ENCODE measurements at regions not wholly inside any gene's neighbourhood (a gene's known extent, or its start where the extent isn't known, plus 50 kb on each side); places are given as distances from the start of the nearest gene placed in this dataset.

- Histone ChIP-seq H3K4me1 (no peaks in the 10 kb centered on the region), H3K36me3 (no peaks in the 10 kb centered on the region), H3K27ac (replicated peaks in 1 of 4) (no peak overlapping the region), H3K9me3 (peaks cover 0 to 8% (median 0%) of the 10 kb centered on the region in 4 donors), H3K27me3 (no peaks in the 10 kb centered on the region), H3K4me3 (no peak overlapping the region)
- intact Hi-C loops (cut with DNase I) = no loop called here
- DNase-seq (ENCODE audit: extremely low spot score) = no peak
- TF ChIP-seq CTCF (IDR thresholded peaks at IDR 0.05) = no peak
- TF ChIP-seq POLR2AphosphoS5 (IDR thresholded peaks at IDR 0.05) = no peak
- TF ChIP-seq EP300 (IDR thresholded peaks at IDR 0.05) = no peak
- 86% methylated on average over 2 of the region's 2 CpGs for WGBS
Measured at GRCh38 chr9:81058782-81059181, 630.6 kb downstream of the TLE1 start.

GRCh38 chr9:81053298-81054025 is 635.9 kb downstream of the TLE1 start:
- H3K27ac ChIP-seq (replicated peaks in 1 of 4) = no peak overlapping the region
- no peaks in the 10 kb centered on the region for H3K36me3 ChIP-seq
- no peaks in the 10 kb centered on the region for H3K4me1 ChIP-seq
- no peaks in the 10 kb centered on the region for H3K9me3 ChIP-seq
- H3K4me3 ChIP-seq = no peak overlapping the region
- H3K27me3 ChIP-seq = no peaks in the 10 kb centered on the region
- intact Hi-C loops (cut with DNase I) = no loop called here
- WGBS = 89% methylated on average over 1 of the region's 1 CpG
- DNase-seq (ENCODE audit: extremely low spot score) = no peak
- TF ChIP-seq POLR2A (IDR thresholded peaks at IDR 0.05; ENCODE audit: low read depth) (no peak), EP300 (IDR thresholded peaks at IDR 0.05) (no peak), POLR2AphosphoS5 (IDR thresholded peaks at IDR 0.05) (no peak), CTCF (IDR thresholded peaks at IDR 0.05) (no peak)

GRCh38 chr9:81052846-81053245 is 636.5 kb downstream of the TLE1 start:
- Histone ChIP-seq H3K27ac (replicated peaks in 1 of 4) (no peak overlapping the region), H3K36me3 (no peaks in the 10 kb centered on the region), H3K27me3 (no peaks in the 10 kb centered on the region), H3K4me1 (no peaks in the 10 kb centered on the region), H3K9me3 (no peaks in the 10 kb centered on the region), H3K4me3 (no peak overlapping the region)
- intact Hi-C loops (cut with DNase I) = no loop called here
- no peak for DNase-seq (ENCODE audit: extremely low spot score)
- no peak for TF ChIP-seq POLR2A (IDR thresholded peaks at IDR 0.05; ENCODE audit: low read depth)
- 81% methylated on average over 1 of the region's 1 CpG for WGBS

GRCh38 chr9:81047280-81047679 is 642.1 kb downstream of the TLE1 start:
- intact Hi-C loops (cut with DNase I) = no loop called here
- TF ChIP-seq POLR2AphosphoS5 (IDR thresholded peaks at IDR 0.05) (no peak), EP300 (IDR thresholded peaks at IDR 0.05) (no peak), CTCF (IDR thresholded peaks at IDR 0.05) (no peak)
- WGBS = 95% methylated on average over 1 of the region's 1 CpG

GRCh38 chr9:81045658-81046057 is 643.7 kb downstream of the TLE1 start:
- H3K27ac ChIP-seq (replicated peaks in 1 of 4) = no peak overlapping the region
- H3K4me3 ChIP-seq = no peak overlapping the region
- DNase-seq (ENCODE audit: extremely low spot score) = no peak
- 91% methylated on average over 1 of the region's 1 CpG for WGBS
- no peaks in the 10 kb centered on the region for H3K4me1 ChIP-seq
- no peak for TF ChIP-seq POLR2A (IDR thresholded peaks at IDR 0.05; ENCODE audit: low read depth)
- no peak for TF ChIP-seq EP300 (IDR thresholded peaks at IDR 0.05)
- no peak for TF ChIP-seq POLR2AphosphoS5 (IDR thresholded peaks at IDR 0.05)
- no peak for TF ChIP-seq CTCF (IDR thresholded peaks at IDR 0.05)
- no peaks in the 10 kb centered on the region for H3K27me3 ChIP-seq
- intact Hi-C loops (cut with DNase I) = no loop called here
- H3K36me3 ChIP-seq = no peaks in the 10 kb centered on the region
- H3K9me3 ChIP-seq = no peaks in the 10 kb centered on the region

More at GRCh38 chr9:81047280-81047679, 642.1 kb downstream of the TLE1 start:
- Histone ChIP-seq H3K27me3 (no peaks in the 10 kb centered on the region), H3K36me3 (no peaks in the 10 kb centered on the region), H3K27ac (replicated peaks in 1 of 4) (no peak overlapping the region), H3K9me3 (no peaks in the 10 kb centered on the region), H3K4me1 (no peaks in the 10 kb centered on the region), H3K4me3 (no peak overlapping the region)
- DNase-seq (ENCODE audit: extremely low spot score) = no peak
